CD4-positive, alpha-beta T cell (primary cell): ENCODE measurements at regions not wholly inside any gene's neighbourhood (a gene's known extent, or its start where the extent isn't known, plus 50 kb on each side); places are given as distances from the start of the nearest gene placed in this dataset.

Experiments
- ATAC-seq: fragments of 200-7000 bp; cut with Tn5 transposase; one replicate; pipeline ENCODE4 v1.10.0; 2022; ENCODE audit warnings: mild to moderate bottlenecking; ENCODE audit not compliant: poor library complexity
- CTCF ChIA-PET: fragments of 350-600 bp; sonication (Branson Sonifier 250); formaldehyde crosslinking; loops from one replicate; lab custom pipeline; 2021; ENCODE audit warnings: antibody characterized with exemption, inconsistent platforms; lab: Charles Lee
- POLR2A ChIA-PET: fragments of 350-600 bp; sonication (Branson Sonifier 250); formaldehyde crosslinking; loops from one replicate; lab custom pipeline; 2021; ENCODE audit warnings: antibody characterized with exemption, inconsistent platforms; lab: Charles Lee
- DNase-seq, 14 experiments: peaks; one replicate each; pipeline ENCODE4 v3.0.0-alpha.2; 2013 to 2020; ENCODE audit warnings: mixed read lengths in 2 of 14
- H3K27ac ChIP-seq, 2 donors: one replicate each; pipeline versions ENCODE4 v1.5.1 to v1.7.0; 2013; ENCODE audit warnings: low read length in 2 of 2, low read depth in 1 of 2, mild to moderate bottlenecking in 1 of 2
- H3K27me3 ChIP-seq, 2 experiments: 1 replicate in 1 of 2; 2 replicates in 1 of 2; pipeline versions ENCODE4 v1.6.1 to v1.7.0; 2013; ENCODE audit warnings: low read length in 2 of 2, control low read depth in 1 of 2, mild to moderate bottlenecking in 1 of 2, moderate library complexity in 1 of 2; ENCODE audit not compliant: insufficient read depth in 2 of 2, control insufficient read depth in 1 of 2
- H3K36me3 ChIP-seq: one replicate; pipeline ENCODE4 v1.6.1; 2013; ENCODE audit warnings: low read length, control low read depth; ENCODE audit not compliant: insufficient read depth
- H3K4me1 ChIP-seq: one replicate; pipeline ENCODE4 v1.6.1; 2013; ENCODE audit warnings: low read length, control low read depth; ENCODE audit not compliant: insufficient read depth
- H3K4me3 ChIP-seq: one replicate; pipeline ENCODE4 v1.5.1; 2013; ENCODE audit warnings: mild to moderate bottlenecking, low read length, moderate library complexity
- H3K9me3 ChIP-seq, 2 experiments: 1 replicate in 1 of 2; 2 replicates in 1 of 2; pipeline versions ENCODE4 v1.6.1 to v1.7.0; 2013; ENCODE audit warnings: low read length in 2 of 2, mild to moderate bottlenecking in 2 of 2, control low read depth in 1 of 2, moderate library complexity in 1 of 2; ENCODE audit not compliant: control insufficient read depth in 1 of 2, insufficient read depth in 1 of 2
- H3K27ac Mint-ChIP-seq: one replicate; pipeline ENCODE4 v1.8.0; 2020; ENCODE audit warnings: mixed read lengths
- H3K27me3 Mint-ChIP-seq: one replicate; pipeline ENCODE4 v1.8.0; 2021; ENCODE audit warnings: mixed read lengths
- H3K36me3 Mint-ChIP-seq: one replicate; pipeline ENCODE4 v1.8.0; 2021; ENCODE audit warnings: low read depth, mixed read lengths
- H3K4me1 Mint-ChIP-seq: one replicate; pipeline ENCODE4 v1.8.0; 2021; ENCODE audit warnings: low read depth, mixed read lengths
- H3K4me3 Mint-ChIP-seq: one replicate; pipeline ENCODE4 v1.8.0; 2020; ENCODE audit warnings: mild to moderate bottlenecking, mixed read lengths
- H3K9me3 Mint-ChIP-seq: one replicate; pipeline ENCODE4 v1.8.0; 2020; ENCODE audit warnings: mixed read lengths
- CTCF ChIP-seq: fragments of 200-600 bp; IDR thresholded peaks from one replicate; pipeline ENCODE4 v1.8.0; 2022; ENCODE audit warnings: antibody characterized with exemption, mild to moderate bottlenecking
- intact Hi-C, 2 experiments: fragments of 100-400 bp; cut with DNase I in 1 of 2; cut with micrococcal nuclease in 1 of 2; formaldehyde crosslinking; loops; one replicate each; pipeline versions ENCODE4 v1.15.1 to v1.9.0; 2023 to 2025; cut with DNase I, micrococcal nuclease

GRCh38 chr15:69992348-69992747 lies 105.4 kb downstream of the TLE3 start:
- no peak for TF ChIP-seq CTCF
- DNase-seq, result no peak
- intact Hi-C loops, result no loop called here
- H3K9me3 ChIP-seq, result no peaks in the 10 kb centered on the region
- Mint-ChIP-seq H3K27ac (no peak overlapping the region), H3K4me1 (no peaks in the 10 kb centered on the region), H3K27me3 (peaks cover 7% of the 10 kb centered on the region), H3K4me3 (no peak overlapping the region), H3K36me3 (no peaks in the 10 kb centered on the region), H3K9me3 (no peaks in the 10 kb centered on the region)
- no peak overlapping the region for H3K4me3 ChIP-seq
- H3K27me3 ChIP-seq, result no peaks in the 10 kb centered on the region
- ChIA-PET POLR2A (no interaction called here), CTCF (no interaction called here)
- no peaks in the 10 kb centered on the region for H3K36me3 ChIP-seq
- H3K27ac ChIP-seq, result no peak overlapping the region
- no peak for ATAC-seq
- H3K4me1 ChIP-seq, result no peaks in the 10 kb centered on the region

- Mint-ChIP-seq H3K36me3 (no peaks in the 10 kb centered on the region), H3K4me3 (no peak overlapping the region), H3K9me3 (no peaks in the 10 kb centered on the region), H3K27me3 (no peaks in the 10 kb centered on the region), H3K27ac (no peak overlapping the region), H3K4me1 (no peaks in the 10 kb centered on the region)
- Histone ChIP-seq H3K27me3 (no peaks in the 10 kb centered on the region), H3K36me3 (no peaks in the 10 kb centered on the region), H3K9me3 (no peaks in the 10 kb centered on the region), H3K4me1 (no peaks in the 10 kb centered on the region), H3K4me3 (no peak overlapping the region), H3K27ac (no peak overlapping the region)
- ChIA-PET CTCF (no interaction called here), POLR2A (no interaction called here)
- no peak for TF ChIP-seq CTCF
- DNase-seq (no peak), ATAC-seq (no peak)
- intact Hi-C loops, result no loop called here
Observed at GRCh38 chr15:69994429-69995205, 103.1 kb downstream of the TLE3 start.

- no peak overlapping the region for H3K4me3 ChIP-seq
- H3K9me3 Mint-ChIP-seq, result no peaks in the 10 kb centered on the region
- no peak overlapping the region for H3K27ac Mint-ChIP-seq
- H3K4me3 Mint-ChIP-seq, result no peak overlapping the region
- H3K27me3 Mint-ChIP-seq, result no peaks in the 10 kb centered on the region
- no peaks in the 10 kb centered on the region for H3K4me1 ChIP-seq
- DNase-seq (no peak), ATAC-seq (no peak)
- H3K27ac ChIP-seq, result no peak overlapping the region
- POLR2A ChIA-PET, result no interaction called here
- H3K4me1 Mint-ChIP-seq, result no peaks in the 10 kb centered on the region
- no peaks in the 10 kb centered on the region for H3K36me3 ChIP-seq
- no peaks in the 10 kb centered on the region for H3K9me3 ChIP-seq
- TF ChIP-seq CTCF, result no peak
- H3K36me3 Mint-ChIP-seq, result no peaks in the 10 kb centered on the region
- H3K27me3 ChIP-seq, result no peaks in the 10 kb centered on the region
- CTCF ChIA-PET, result no interaction called here
- intact Hi-C loops, result no loop called here
Observed at GRCh38 chr15:69996321-69997160, 101.2 kb downstream of the TLE3 start.
